Right lobe of liver (tissue), 6 donors: ENCODE measurements at regions not wholly inside any gene's neighbourhood (a gene's known extent, or its start where the extent isn't known, plus 50 kb on each side); places are given as distances from the start of the nearest gene placed in this dataset.

ENCODE experiments used
- ATAC-seq, 4 donors: fragments of 200-7000 bp; cut with Tn5 transposase; one replicate each; pipeline ENCODE4 v1.9.1; 2020; ENCODE audit warnings: mild to moderate bottlenecking in 4 of 4, moderate library complexity in 4 of 4
- DNase-seq, 3 donors: peaks; one replicate each; pipeline ENCODE4 v3.0.0-alpha.2; 2020
- H3K27ac ChIP-seq, 3 donors: fragments of 200-600 bp; one replicate each; pipeline ENCODE4 v1.8.0; 2022
- H3K27me3 ChIP-seq, 2 donors: fragments of 200-600 bp; one replicate each; pipeline ENCODE4 v1.8.0; 2022
- H3K36me3 ChIP-seq, 4 donors: fragments of 200-600 bp; sonication (generic) in 1 of 4; one replicate each; pipeline versions ENCODE4 v1.5.1 to v1.8.0; 2017 to 2022; ENCODE audit warnings: control low read depth in 1 of 4
- H3K4me1 ChIP-seq, 4 donors: fragments of 200-600 bp; sonication (generic) in 1 of 4; one replicate each; pipeline versions ENCODE4 v1.5.1 to v1.8.0; 2017 to 2022; ENCODE audit warnings: control low read depth in 1 of 4
- H3K4me3 ChIP-seq, 3 donors: fragments of 200-600 bp; one replicate each; pipeline ENCODE4 v1.8.0; 2022
- H3K9me3 ChIP-seq, 4 donors: fragments of 200-600 bp; sonication (generic) in 1 of 4; one replicate each; pipeline versions ENCODE4 v1.5.1 to v1.8.0; 2017 to 2022; ENCODE audit warnings: control low read depth in 1 of 4
- POLR2A ChIP-seq: fragments of 450-650 bp; IDR thresholded peaks from one replicate; pipeline ENCODE4 v1.6.1; 2017; ENCODE audit warnings: antibody characterized with exemption, mild to moderate bottlenecking
- WGBS: methylation state at CpG from one replicate; pipeline ENCODE4 v1.1.6; 2018; ENCODE audit warnings: low coverage, low lambda C conversion rate; ENCODE audit not compliant: insufficient coverage; ENCODE audit errors: missing lambda C conversion rate; 5-methylcytosine and 5-hydroxymethylcytosine counted together
- intact Hi-C, 2 donors: fragments of 100-400 bp; cut with DNase I; formaldehyde crosslinking; loops; one replicate each; pipeline versions ENCODE4 v1.11.2 to v1.14.1; 2022
- TF ChIP-seq, protein P1 (sequence below), 4 donors: fragments of 200-600 bp in 3 of 4; fragments of 450-650 bp in 1 of 4; IDR thresholded peaks; one replicate each; pipeline versions ENCODE4 v1.5.1 to v1.8.0; 2016 to 2022; ENCODE audit warnings: antibody characterized with exemption in 4 of 4, mild to moderate bottlenecking in 2 of 4
- donor health status: DM: no; HTN: yes; CAD: no.
- donor health status: DM: no; HTN: no; CAD: no.
- donor health status: DM: no; HTN: no; CAD: no.
- donor health status: DM: no; HTN: yes; CAD: no.
- donor health status: DM: no; HTN: yes; CAD: no.

DNA sequence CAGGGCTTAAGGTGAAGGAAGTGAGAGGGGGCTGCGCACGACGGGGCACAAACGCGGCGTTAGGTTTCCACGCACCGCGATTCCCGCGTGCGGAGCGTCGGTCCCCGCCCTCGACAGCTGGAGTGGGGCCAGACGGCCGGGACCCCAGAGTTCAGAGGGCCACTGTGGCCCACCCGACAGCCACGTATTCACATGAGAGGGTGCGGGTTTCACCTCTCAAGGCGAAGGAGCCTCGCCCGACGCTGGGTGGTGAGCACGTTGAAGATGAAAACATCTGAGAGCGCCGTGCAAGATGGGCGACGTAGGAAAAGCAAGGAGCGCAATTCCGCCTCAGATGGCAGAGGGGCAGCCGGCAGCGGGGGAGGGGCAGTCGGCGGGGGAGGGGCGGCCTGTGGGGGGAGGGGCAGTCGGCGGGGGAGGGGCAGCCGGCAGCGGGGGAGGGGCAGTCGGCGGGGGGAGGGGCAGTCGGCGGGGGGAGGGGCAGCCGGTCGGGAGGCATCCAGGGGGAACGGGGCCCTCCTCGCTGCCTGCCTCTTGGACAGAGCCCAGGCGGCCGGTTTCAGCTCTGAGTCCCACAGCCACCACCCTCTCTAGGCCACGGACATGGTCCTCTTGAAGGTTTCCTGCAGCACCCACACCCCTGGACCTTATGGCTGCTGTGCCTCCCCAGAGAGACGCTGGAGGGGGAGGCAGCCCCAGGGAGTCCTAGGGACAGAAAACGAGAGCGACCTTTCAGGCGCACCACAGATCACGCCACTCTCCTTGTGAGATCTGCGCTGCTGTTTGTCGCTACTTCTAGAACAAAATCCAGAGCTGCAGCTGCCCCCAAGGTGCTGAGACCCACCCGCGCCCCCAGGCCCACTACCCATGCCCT lies 113.7 kb downstream of the DLL1 start:
- Histone ChIP-seq H3K27me3 (no peaks in the 10 kb centered on the region), H3K9me3 (no peaks in the 10 kb centered on the region), H3K27ac (no peak overlapping the region), H3K4me3 (no peak overlapping the region), H3K4me1 (peaks cover 0 to 24% (median 10%) of the 10 kb centered on the region in 4 donors), H3K36me3 (no peaks in the 10 kb centered on the region)
- intact Hi-C loops = loop anchor here in 1 of 2 donors (10.0 kb wide), 1 partner anchor 108 kb away; no protein-coding TSS in a partner anchor
- peak in 2 of 3 donors; percentile 48 to 60 for DNase-seq
- no peak for ATAC-seq
- 75% methylated on average over 29 of the region's 61 CpGs for WGBS
- TF ChIP-seq POLR2A = no peak
- TF ChIP-seq, protein P1, sequence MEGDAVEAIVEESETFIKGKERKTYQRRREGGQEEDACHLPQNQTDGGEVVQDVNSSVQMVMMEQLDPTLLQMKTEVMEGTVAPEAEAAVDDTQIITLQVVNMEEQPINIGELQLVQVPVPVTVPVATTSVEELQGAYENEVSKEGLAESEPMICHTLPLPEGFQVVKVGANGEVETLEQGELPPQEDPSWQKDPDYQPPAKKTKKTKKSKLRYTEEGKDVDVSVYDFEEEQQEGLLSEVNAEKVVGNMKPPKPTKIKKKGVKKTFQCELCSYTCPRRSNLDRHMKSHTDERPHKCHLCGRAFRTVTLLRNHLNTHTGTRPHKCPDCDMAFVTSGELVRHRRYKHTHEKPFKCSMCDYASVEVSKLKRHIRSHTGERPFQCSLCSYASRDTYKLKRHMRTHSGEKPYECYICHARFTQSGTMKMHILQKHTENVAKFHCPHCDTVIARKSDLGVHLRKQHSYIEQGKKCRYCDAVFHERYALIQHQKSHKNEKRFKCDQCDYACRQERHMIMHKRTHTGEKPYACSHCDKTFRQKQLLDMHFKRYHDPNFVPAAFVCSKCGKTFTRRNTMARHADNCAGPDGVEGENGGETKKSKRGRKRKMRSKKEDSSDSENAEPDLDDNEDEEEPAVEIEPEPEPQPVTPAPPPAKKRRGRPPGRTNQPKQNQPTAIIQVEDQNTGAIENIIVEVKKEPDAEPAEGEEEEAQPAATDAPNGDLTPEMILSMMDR (IDR thresholded peaks at IDR 0.05) = no peak

DNA sequence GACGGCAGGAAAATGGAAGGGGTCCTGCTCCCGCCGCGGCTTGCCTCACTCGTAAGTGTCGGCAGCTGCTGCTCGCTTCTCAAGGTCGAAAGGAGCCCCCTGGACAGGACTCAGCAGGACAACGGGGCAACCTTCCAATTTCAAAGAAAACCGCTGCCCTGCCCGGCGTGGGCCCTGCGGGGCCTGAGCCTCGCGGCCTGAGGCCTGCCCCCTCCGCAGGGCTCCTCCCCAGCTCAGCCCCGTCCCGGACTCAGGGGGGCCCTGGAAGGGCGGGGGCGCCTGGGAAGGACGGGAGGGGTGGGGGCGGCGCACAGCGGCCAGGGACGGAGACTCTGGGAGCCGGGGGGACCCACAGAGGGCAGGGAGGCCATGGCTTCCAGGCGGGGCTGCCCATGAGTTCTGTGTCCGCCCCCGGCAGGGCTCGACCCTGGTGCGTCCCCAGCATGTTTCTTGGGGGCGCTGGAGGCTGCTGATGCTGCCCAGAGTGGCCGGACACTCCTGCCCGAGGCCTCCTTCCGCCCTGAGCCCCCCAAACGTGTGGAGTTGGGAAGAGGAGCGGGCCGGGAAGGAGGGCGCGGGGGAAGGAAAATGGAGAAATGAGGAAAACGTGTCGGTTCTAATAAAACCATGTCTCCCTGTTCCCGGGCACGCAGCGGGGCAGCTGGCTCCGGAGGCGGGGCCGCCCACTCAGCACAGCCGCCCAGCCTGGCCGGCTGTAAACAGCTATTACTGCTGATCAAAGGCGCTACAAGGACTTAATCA lies 114.6 kb downstream of the DLL1 start:
- Histone ChIP-seq H3K27ac (no peak overlapping the region), H3K4me1 (peaks cover 0 to 24% (median 10%) of the 10 kb centered on the region in 4 donors), H3K36me3 (no peaks in the 10 kb centered on the region), H3K4me3 (no peak overlapping the region), H3K9me3 (no peaks in the 10 kb centered on the region), H3K27me3 (no peaks in the 10 kb centered on the region)
- TF ChIP-seq, protein P1 (IDR thresholded peaks at IDR 0.05) = no peak
- TF ChIP-seq POLR2A = no peak
- ATAC-seq = peak in 1 of 4 donors; percentile 13
- DNase-seq = peak in 2 of 3 donors; percentile 42 to 53
- intact Hi-C loops = loop anchor here in 1 of 2 donors (10.0 kb wide), 1 partner anchor 108 kb away; no protein-coding TSS in a partner anchor
- 94% methylated on average over 28 of the region's 51 CpGs for WGBS

DNA sequence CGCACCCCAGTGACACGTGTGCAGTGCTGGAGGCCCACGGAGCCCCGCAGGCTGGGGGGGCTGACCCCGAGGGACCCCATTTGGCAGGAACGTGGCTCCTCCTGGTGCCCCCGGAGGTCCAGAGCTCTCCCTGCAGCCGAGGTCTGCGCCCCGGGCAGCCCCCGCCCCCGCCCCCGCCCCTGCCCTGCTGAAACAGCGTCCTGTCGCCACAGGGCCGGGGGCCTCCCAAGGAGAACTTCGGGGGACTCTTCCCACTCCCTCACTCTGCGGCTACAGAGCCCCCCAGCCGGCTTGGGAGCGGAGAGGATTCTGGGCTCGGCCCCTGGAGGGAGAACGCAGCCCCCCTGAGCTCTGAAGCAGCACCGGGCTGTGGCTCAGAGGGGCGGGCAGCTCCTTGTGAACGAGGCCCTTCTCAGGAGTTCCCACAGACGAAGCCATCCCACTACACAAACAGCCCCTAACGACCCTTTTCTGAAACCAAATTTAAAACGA lies 115.2 kb downstream of the DLL1 start:
- no peak for ATAC-seq
- Histone ChIP-seq H3K4me1 (peaks cover 0 to 24% (median 10%) of the 10 kb centered on the region in 4 donors), H3K4me3 (no peak overlapping the region), H3K36me3 (no peaks in the 10 kb centered on the region), H3K27me3 (no peaks in the 10 kb centered on the region), H3K27ac (no peak overlapping the region), H3K9me3 (no peaks in the 10 kb centered on the region)
- intact Hi-C loops = loop anchor here in 1 of 2 donors (10.0 kb wide), 1 partner anchor 109 kb away; no protein-coding TSS in a partner anchor
- TF ChIP-seq, protein P1 (IDR thresholded peaks at IDR 0.05) = no peak
- no peak for TF ChIP-seq POLR2A
- peak in 2 of 3 donors; percentile 36 to 37 for DNase-seq
- 90% methylated on average over 2 of the region's 28 CpGs for WGBS

DNA sequence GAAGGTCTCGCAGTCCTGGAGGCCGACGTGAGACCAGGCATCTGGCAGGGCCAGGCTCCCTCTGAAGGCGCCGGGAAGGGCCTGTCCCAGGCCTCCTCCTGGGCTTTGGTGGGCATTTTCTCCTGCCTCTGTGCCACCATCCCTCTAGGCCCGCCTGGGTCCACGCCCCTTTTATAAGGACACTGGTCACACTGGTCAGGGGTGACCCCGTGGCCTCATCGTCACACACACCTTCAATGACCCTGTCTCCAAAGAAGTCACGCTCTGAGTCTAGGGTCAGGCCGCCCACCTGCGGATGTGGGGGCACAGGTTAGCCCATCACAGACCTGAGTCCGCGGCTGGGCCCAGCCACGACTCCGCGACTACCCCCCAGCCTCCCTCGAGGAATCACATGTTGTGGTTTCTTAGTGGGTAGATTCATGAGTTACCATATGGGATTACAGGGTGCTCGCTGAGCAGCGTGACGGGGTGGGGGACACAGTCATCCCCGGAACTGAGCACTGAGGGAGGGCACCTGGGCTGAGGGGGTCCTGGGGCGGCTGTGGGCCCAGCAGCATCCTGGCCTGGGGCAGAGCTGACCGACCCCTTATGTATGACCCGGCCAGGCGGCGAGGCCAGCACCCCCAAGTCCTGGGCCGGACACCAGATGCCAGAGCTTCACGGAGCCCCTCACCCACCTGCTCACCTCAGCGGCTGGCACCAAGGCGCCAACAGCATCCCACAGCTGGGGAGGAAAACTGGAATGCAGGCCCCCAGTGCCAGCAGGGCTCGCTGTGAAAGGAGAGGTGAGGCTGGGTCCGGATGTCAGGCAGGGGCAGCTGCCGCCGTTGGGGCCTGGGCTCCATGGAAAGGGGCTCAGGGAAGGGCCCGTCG lies 115.9 kb downstream of the DLL1 start:
- H3K4me3 ChIP-seq = no peak overlapping the region
- intact Hi-C loops = loop anchor here in 1 of 2 donors (10.0 kb wide), 1 partner anchor 110 kb away; no protein-coding TSS in a partner anchor
- TF ChIP-seq POLR2A = no peak
- TF ChIP-seq, protein P1 (IDR thresholded peaks at IDR 0.05) = no peak
- ATAC-seq = no peak
- peak; percentile 23 to 50 (median 42) for DNase-seq
- peaks cover 0 to 23% (median 10%) of the 10 kb centered on the region in 4 donors for H3K4me1 ChIP-seq
- WGBS = no CpG with 5 or more reads among the region's 37 CpGs
- no peaks in the 10 kb centered on the region for H3K36me3 ChIP-seq
- no peaks in the 10 kb centered on the region for H3K27me3 ChIP-seq
- no peak overlapping the region for H3K27ac ChIP-seq
- no peaks in the 10 kb centered on the region for H3K9me3 ChIP-seq
